AG04450 (cell line): ENCODE measurements at regions not wholly inside any gene's neighbourhood (a gene's known extent, or its start where the extent isn't known, plus 50 kb on each side); places are given as distances from the start of the nearest gene placed in this dataset.

ENCODE experiments used
- CTCF ChIA-PET: fragments of 300-600, 350-600 bp; formaldehyde crosslinking; extraction: SDS; loops from one replicate; lab custom pipeline; 2022; ENCODE audit warnings: antibody characterized with exemption, inconsistent platforms; lab: Charles Lee
- POLR2A ChIA-PET: fragments of 350-600 bp; formaldehyde crosslinking; extraction: SDS; loops from one replicate; lab custom pipeline; 2021; ENCODE audit warnings: antibody characterized with exemption, inconsistent platforms; lab: Yijun Ruan, JAX
- DNase-seq: peaks from one replicate; pipeline ENCODE4 v3.0.0-alpha.2; 2011; ENCODE audit warnings: low read depth, low spot score
- H3K27ac ChIP-seq: one replicate; pipeline ENCODE4 v1.5.1; 2012; ENCODE audit warnings: low read depth, low read length, control low read depth
- H3K27me3 ChIP-seq: one replicate; pipeline ENCODE4 v1.6.0; 2012; ENCODE audit warnings: low read length; ENCODE audit not compliant: control insufficient read depth, insufficient read depth
- H3K4me3 ChIP-seq: 2 replicates; pipeline ENCODE4 v1.5.1; 2011; ENCODE audit warnings: mild to moderate bottlenecking, low read depth, low read length, control low read depth
- H3K9me3 ChIP-seq: 2 replicates; pipeline ENCODE4 v1.5.1; 2012; ENCODE audit warnings: low read length; ENCODE audit not compliant: control insufficient read depth, insufficient read depth
- TF ChIP-seq, protein P1 (sequence below): IDR thresholded peaks from 2 replicates; pipeline ENCODE4 v1.5.1; 2011; ENCODE audit warnings: low read depth, low read length, control low read depth, inconsistent platforms

DNA sequence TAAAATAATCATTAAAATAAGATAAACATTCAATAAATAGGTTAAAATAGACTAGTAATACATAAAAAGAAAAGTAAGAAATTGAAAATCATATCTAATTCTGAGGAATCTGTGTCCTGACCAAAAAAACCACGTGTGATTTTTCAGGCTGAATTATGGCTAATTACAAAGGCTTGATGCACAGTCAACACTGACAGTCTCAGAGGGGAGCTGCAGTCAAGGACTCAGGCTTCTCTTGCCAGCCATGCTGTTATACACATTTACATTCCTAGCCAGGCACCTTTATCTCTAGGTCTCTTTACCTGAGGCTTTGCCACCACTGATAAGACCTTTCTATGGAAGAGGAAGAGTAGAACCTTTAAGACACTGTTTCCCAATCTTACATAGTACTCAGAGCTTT, 1737.7 kb upstream of the PCDH10 start:
- Histone ChIP-seq H3K4me3 (no peak overlapping the region), H3K27ac (no peak overlapping the region), H3K9me3 (peaks cover 14% of the 10 kb centered on the region; the same call in 1 of the 2 replicates), H3K27me3 (no peaks in the 10 kb centered on the region)
- DNase-seq, result no peak
- POLR2A ChIA-PET, result no interaction called here
- TF ChIP-seq, protein P1, sequence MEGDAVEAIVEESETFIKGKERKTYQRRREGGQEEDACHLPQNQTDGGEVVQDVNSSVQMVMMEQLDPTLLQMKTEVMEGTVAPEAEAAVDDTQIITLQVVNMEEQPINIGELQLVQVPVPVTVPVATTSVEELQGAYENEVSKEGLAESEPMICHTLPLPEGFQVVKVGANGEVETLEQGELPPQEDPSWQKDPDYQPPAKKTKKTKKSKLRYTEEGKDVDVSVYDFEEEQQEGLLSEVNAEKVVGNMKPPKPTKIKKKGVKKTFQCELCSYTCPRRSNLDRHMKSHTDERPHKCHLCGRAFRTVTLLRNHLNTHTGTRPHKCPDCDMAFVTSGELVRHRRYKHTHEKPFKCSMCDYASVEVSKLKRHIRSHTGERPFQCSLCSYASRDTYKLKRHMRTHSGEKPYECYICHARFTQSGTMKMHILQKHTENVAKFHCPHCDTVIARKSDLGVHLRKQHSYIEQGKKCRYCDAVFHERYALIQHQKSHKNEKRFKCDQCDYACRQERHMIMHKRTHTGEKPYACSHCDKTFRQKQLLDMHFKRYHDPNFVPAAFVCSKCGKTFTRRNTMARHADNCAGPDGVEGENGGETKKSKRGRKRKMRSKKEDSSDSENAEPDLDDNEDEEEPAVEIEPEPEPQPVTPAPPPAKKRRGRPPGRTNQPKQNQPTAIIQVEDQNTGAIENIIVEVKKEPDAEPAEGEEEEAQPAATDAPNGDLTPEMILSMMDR, result no peak
- CTCF ChIA-PET, result no interaction called here

DNA sequence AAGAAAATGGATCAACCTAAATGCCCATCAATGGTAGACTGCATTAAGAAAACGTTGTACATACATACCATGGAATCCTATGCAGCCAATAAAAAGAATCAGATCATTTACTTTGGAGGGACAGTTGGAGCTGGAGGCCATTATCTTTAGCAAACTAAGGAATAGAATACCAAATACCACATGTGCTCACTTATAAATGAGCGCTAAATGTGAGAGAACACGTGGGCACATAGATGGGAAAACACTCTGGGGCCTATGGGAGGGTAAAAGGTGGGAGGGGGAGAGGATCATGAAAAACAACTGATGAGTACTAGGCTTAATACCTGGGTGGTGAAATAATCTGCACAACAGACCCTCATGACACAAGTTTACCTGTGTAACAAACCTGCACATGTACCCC, 1729.9 kb upstream of the PCDH10 start:
- Histone ChIP-seq H3K27ac (no peak overlapping the region), H3K9me3 (peaks cover 14% of the 10 kb centered on the region; the same call in 1 of the 2 replicates), H3K4me3 (no peak overlapping the region), H3K27me3 (no peaks in the 10 kb centered on the region)
- POLR2A ChIA-PET, result no interaction called here
- DNase-seq, result no peak
- CTCF ChIA-PET, result no interaction called here
- TF ChIP-seq, protein P1, result no peak

DNA sequence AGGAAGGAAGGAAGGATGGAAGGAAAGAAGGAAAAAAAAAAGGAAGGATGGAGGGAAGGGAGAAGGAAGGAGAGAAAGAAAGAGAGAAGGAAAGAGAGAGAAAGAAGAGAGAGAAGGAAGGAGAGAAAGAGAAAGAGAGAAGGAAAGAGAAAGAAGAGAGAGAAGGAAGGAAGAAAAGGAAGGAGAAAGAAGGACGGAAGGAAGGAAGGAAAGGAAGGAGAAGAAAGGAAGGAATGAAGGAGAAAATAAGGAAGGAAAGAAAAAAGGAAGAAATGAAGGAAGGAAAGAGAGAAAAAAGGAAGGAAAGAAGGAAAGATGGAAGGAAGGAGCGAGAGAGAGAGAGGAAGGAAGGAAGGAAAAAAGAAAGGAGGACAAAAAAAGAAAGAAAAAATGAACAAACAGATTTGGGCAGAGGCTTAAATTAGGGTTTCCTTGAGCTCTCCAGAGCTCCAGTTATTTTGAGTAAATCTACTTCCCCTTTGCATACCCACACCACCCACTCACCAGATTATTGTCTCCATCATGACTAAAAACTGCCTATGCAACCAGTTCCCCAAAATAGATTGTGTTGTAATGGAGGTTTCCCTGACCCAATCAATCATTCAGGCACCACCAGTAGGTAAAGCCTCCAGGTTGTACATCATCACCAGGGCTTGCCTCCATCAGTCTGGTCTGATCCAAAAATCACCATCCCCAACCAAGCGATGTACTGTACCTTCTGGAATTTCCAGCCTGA, 1722.9 kb upstream of the PCDH10 start:
- no peak for DNase-seq
- CTCF ChIA-PET, result no interaction called here
- POLR2A ChIA-PET, result no interaction called here
- H3K9me3 ChIP-seq, result no peaks in the 10 kb centered on the region
- TF ChIP-seq, protein P1, result no peak
- H3K27me3 ChIP-seq, result no peaks in the 10 kb centered on the region
- H3K4me3 ChIP-seq, result no peak overlapping the region
- no peak overlapping the region for H3K27ac ChIP-seq

DNA sequence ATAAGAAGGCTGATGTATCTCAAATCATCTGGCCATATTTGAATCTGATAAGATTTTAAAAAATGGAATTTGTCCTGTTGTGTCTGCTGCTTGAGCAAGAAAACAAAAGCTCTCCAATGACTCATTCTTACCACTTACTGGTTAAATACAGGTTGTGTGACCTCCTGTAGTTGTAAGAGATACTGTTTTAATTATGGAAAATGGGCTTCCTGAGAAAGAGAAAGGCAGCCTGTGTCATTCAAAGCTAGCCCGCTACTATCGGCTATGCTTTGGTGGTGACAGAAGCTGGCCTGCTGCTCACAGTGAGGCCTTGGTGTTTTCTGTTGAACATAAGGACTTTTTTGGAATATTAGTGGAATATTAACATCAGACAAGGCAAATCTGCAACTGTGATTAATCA, 1722.1 kb upstream of the PCDH10 start:
- Histone ChIP-seq H3K9me3 (no peaks in the 10 kb centered on the region), H3K27ac (no peak overlapping the region), H3K27me3 (no peaks in the 10 kb centered on the region), H3K4me3 (no peak overlapping the region)
- TF ChIP-seq, protein P1, result no peak
- ChIA-PET CTCF (no interaction called here), POLR2A (no interaction called here)
- no peak for DNase-seq

DNA sequence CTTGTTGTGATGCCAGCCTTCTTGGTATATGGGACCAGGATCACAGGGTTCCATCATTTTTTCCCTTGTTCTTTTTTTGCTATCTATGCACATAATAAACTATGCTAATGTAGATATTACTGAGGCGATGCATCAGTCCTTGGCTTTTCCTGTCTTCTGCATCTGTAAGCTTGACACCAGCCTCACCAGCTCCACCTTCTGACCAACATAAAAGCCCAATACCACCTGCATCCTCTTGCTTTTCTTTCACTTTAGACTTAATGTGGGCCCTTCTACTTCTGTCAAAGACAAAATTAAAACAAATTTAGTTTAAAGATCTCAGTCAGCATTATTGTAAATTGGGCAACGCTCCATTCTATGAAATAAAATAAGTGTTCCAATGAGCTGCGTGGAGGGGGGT, 1718.8 kb upstream of the PCDH10 start:
- H3K27me3 ChIP-seq, result no peaks in the 10 kb centered on the region
- ChIA-PET POLR2A (no interaction called here), CTCF (no interaction called here)
- H3K9me3 ChIP-seq, result no peaks in the 10 kb centered on the region
- DNase-seq, result no peak
- no peak overlapping the region for H3K27ac ChIP-seq
- TF ChIP-seq, protein P1, result no peak
- H3K4me3 ChIP-seq, result no peak overlapping the region
